Mesenchymal stem cell (in vitro differentiated cells and primary cell): ENCODE measurements at regions not wholly inside any gene's neighbourhood (a gene's known extent, or its start where the extent isn't known, plus 50 kb on each side); places are given as distances from the start of the nearest gene placed in this dataset.
A peak's percentile ranks its signal among the peaks of the same experiment; 100 is the strongest.

Source experiments
- DNase-seq: peaks from one replicate; pipeline ENCODE4 v3.0.0-alpha.2; 2013
- H2AFZ ChIP-seq: one replicate; pipeline ENCODE4 v1.6.1; 2013; ENCODE audit warnings: low read depth, mild to moderate bottlenecking, control low read depth, inconsistent platforms, low read length, moderate library complexity
- H2AK5ac ChIP-seq: 2 replicates; pipeline ENCODE4 v1.6.1; 2013; ENCODE audit warnings: low read length, moderate library complexity, mild to moderate bottlenecking, inconsistent platforms; ENCODE audit not compliant: severe bottlenecking
- H2BK120ac ChIP-seq: one replicate; pipeline ENCODE4 v1.6.1; 2013; ENCODE audit warnings: low read depth, mild to moderate bottlenecking, inconsistent platforms, low read length, moderate library complexity
- H2BK12ac ChIP-seq, 2 experiments: one replicate each; pipeline ENCODE4 v1.6.1; 2013; ENCODE audit warnings: inconsistent platforms in 2 of 2, low read length in 2 of 2, mild to moderate bottlenecking in 2 of 2, moderate library complexity in 2 of 2, control low read depth in 1 of 2
- H2BK15ac ChIP-seq: one replicate; pipeline ENCODE4 v1.6.1; 2013; ENCODE audit warnings: mild to moderate bottlenecking, low read depth, inconsistent platforms; ENCODE audit not compliant: poor library complexity, severe bottlenecking
- H2BK5ac ChIP-seq: 2 replicates; pipeline ENCODE4 v1.6.1; 2013; ENCODE audit warnings: low read depth, mild to moderate bottlenecking, low read length, control low read depth, inconsistent platforms; ENCODE audit not compliant: poor library complexity, severe bottlenecking
- H3K14ac ChIP-seq, 2 experiments: one replicate each; pipeline ENCODE4 v1.6.1; 2013; ENCODE audit warnings: inconsistent platforms in 2 of 2, low read length in 2 of 2, control low read depth in 1 of 2, mild to moderate bottlenecking in 1 of 2, moderate library complexity in 1 of 2
- H3K18ac ChIP-seq, 2 experiments: one replicate each; pipeline ENCODE4 v1.6.1; 2013; ENCODE audit warnings: inconsistent platforms in 2 of 2, low read length in 2 of 2, control low read depth in 1 of 2, low read depth in 1 of 2, mild to moderate bottlenecking in 1 of 2
- H3K23ac ChIP-seq, 2 experiments: one replicate each; pipeline ENCODE4 v1.6.1; 2013; ENCODE audit warnings: inconsistent platforms in 2 of 2, low read length in 2 of 2, mild to moderate bottlenecking in 2 of 2, moderate library complexity in 2 of 2, control low read depth in 1 of 2
- H3K27ac ChIP-seq: 2 replicates; pipeline ENCODE4 v1.5.1; 2013; ENCODE audit warnings: mild to moderate bottlenecking, moderate library complexity, low read length, control low read depth, inconsistent platforms; ENCODE audit not compliant: poor library complexity, severe bottlenecking
- H3K27me3 ChIP-seq, 2 experiments: 2 replicates each; pipeline versions ENCODE4 v1.6.1 to v1.7.0; 2013; ENCODE audit warnings: low read length in 2 of 2, mild to moderate bottlenecking in 2 of 2, moderate library complexity in 2 of 2, control low read depth in 1 of 2, inconsistent platforms in 1 of 2; ENCODE audit not compliant: control insufficient read depth in 1 of 2, insufficient read depth in 1 of 2
- H3K36me3 ChIP-seq, 2 experiments: 2 replicates each; pipeline versions ENCODE4 v1.6.1 to v1.7.0; 2013; ENCODE audit warnings: low read length in 2 of 2, control low read depth in 1 of 2, inconsistent platforms in 1 of 2, low read depth in 1 of 2, mild to moderate bottlenecking in 1 of 2; ENCODE audit not compliant: insufficient read depth in 2 of 2, control insufficient read depth in 1 of 2
- H3K4ac ChIP-seq, 2 experiments: one replicate each; pipeline ENCODE4 v1.6.1; 2013; ENCODE audit warnings: inconsistent platforms in 2 of 2, low read length in 2 of 2, mild to moderate bottlenecking in 2 of 2, moderate library complexity in 2 of 2, control low read depth in 1 of 2, low read depth in 1 of 2
- H3K4me1 ChIP-seq: 2 replicates; pipeline ENCODE4 v1.6.1; 2013; ENCODE audit warnings: low read depth, low read length, control low read depth; ENCODE audit not compliant: control insufficient read depth, insufficient read depth
- H3K4me2 ChIP-seq: 2 replicates; pipeline ENCODE4 v1.6.1; 2013; ENCODE audit warnings: low read length, mild to moderate bottlenecking, inconsistent platforms; ENCODE audit not compliant: poor library complexity, severe bottlenecking
- H3K4me3 ChIP-seq, 2 experiments: 2 replicates each; pipeline versions ENCODE4 v1.5.1 to v1.7.0; 2013; ENCODE audit warnings: low read length in 2 of 2, mild to moderate bottlenecking in 2 of 2, control low read depth in 1 of 2, low read depth in 1 of 2; ENCODE audit not compliant: insufficient read depth in 1 of 2
- H3K79me1 ChIP-seq: replicated peaks from 2 replicates; pipeline ENCODE4 v1.6.1; 2013; ENCODE audit warnings: mild to moderate bottlenecking, control low read depth, low read length, inconsistent platforms; ENCODE audit not compliant: poor library complexity, severe bottlenecking
- H3K9ac ChIP-seq: 2 replicates; pipeline ENCODE4 v1.7.0; 2013; ENCODE audit warnings: mild to moderate bottlenecking, low read length, moderate library complexity
- H3K9me3 ChIP-seq: 2 replicates; pipeline ENCODE4 v1.7.0; 2013; ENCODE audit warnings: mild to moderate bottlenecking, low read length; ENCODE audit not compliant: control insufficient read depth
- H4K8ac ChIP-seq: one replicate; pipeline ENCODE4 v1.6.1; 2013; ENCODE audit warnings: inconsistent platforms, mild to moderate bottlenecking, low read length, moderate library complexity
- H4K91ac ChIP-seq: one replicate; pipeline ENCODE4 v1.6.1; 2013; ENCODE audit warnings: mild to moderate bottlenecking, low read length, inconsistent platforms
- WGBS: methylation state at CpG from one replicate; pipeline ENCODE4 v1.1.7; 2013; ENCODE audit warnings: mixed read lengths; 5-methylcytosine and 5-hydroxymethylcytosine counted together

- no peak overlapping the region for H3K23ac ChIP-seq
- no peak overlapping the region for H3K4me2 ChIP-seq
- H3K36me3 ChIP-seq = no peaks in the 10 kb centered on the region
- H3K9ac ChIP-seq = no peak overlapping the region
- no peak overlapping the region for H3K18ac ChIP-seq
- DNase-seq = no peak
- no peak overlapping the region for H3K27ac ChIP-seq
- no peak overlapping the region for H4K8ac ChIP-seq
- H3K27me3 ChIP-seq = peaks cover 10 to 16% of the 10 kb centered on the region in 2 experiments
- H2AK5ac ChIP-seq = no peak overlapping the region
- no peak overlapping the region for H2BK12ac ChIP-seq
- peaks cover 7% of the 10 kb centered on the region for H3K9me3 ChIP-seq
- no peaks in the 10 kb centered on the region for H3K79me1 ChIP-seq
- no peak overlapping the region for H3K4me3 ChIP-seq
- H3K14ac ChIP-seq = no peak overlapping the region
- peak overlapping the region; percentile 8 for H2BK15ac ChIP-seq
- H4K91ac ChIP-seq = no peak overlapping the region
- peaks cover 2% of the 10 kb centered on the region for H3K4me1 ChIP-seq
- H2AFZ ChIP-seq = no peak overlapping the region
- no peak overlapping the region for H3K4ac ChIP-seq
- H2BK5ac ChIP-seq = no peak overlapping the region
- WGBS = 67% methylated on average over 2 of the region's 2 CpGs
- no peak overlapping the region for H2BK120ac ChIP-seq
Observed at GRCh38 chr10:78185693-78186055, 152.0 kb downstream of the RPS24 start.

GRCh38 chr10:78186572-78186971 is 152.9 kb downstream of the RPS24 start:
- Histone ChIP-seq H3K18ac (no peak overlapping the region), H3K27ac (no peak overlapping the region), H2AK5ac (no peak overlapping the region), H3K23ac (no peak overlapping the region), H2BK15ac (no peak overlapping the region), H3K79me1 (no peaks in the 10 kb centered on the region), H3K9me3 (peaks cover 7% of the 10 kb centered on the region), H3K4me1 (peaks cover 2% of the 10 kb centered on the region), H4K8ac (no peak overlapping the region), H4K91ac (no peak overlapping the region), H3K36me3 (no peaks in the 10 kb centered on the region), H2BK12ac (no peak overlapping the region), H3K14ac (no peak overlapping the region), H2BK5ac (no peak overlapping the region), H2AFZ (no peak overlapping the region), H2BK120ac (no peak overlapping the region), H3K4ac (no peak overlapping the region), H3K27me3 (peaks cover 7 to 10% of the 10 kb centered on the region in 2 experiments), H3K4me3 (no peak overlapping the region), H3K9ac (no peak overlapping the region), H3K4me2 (no peak overlapping the region)
- WGBS = 31% methylated on average over 1 of the region's 3 CpGs
- no peak for DNase-seq

- H3K18ac ChIP-seq = no peak overlapping the region
- 89% methylated on average over 2 of the region's 2 CpGs for WGBS
- DNase-seq = no peak
Observed at GRCh38 chr10:78187371-78187770, 153.7 kb downstream of the RPS24 start.

GRCh38 chr10:78188446-78188845 is 154.8 kb downstream of the RPS24 start:
- no peak overlapping the region for H3K4ac ChIP-seq
- no peak overlapping the region for H3K9ac ChIP-seq
- no peak overlapping the region for H2BK15ac ChIP-seq
- H3K27me3 ChIP-seq = peaks cover 4 to 17% of the 10 kb centered on the region in 2 experiments
- no peak overlapping the region for H3K27ac ChIP-seq
- H4K91ac ChIP-seq = no peak overlapping the region
- no peak overlapping the region for H3K4me3 ChIP-seq
- H4K8ac ChIP-seq = no peak overlapping the region
- H3K4me1 ChIP-seq = peaks cover 2% of the 10 kb centered on the region
- peaks cover 11% of the 10 kb centered on the region for H3K9me3 ChIP-seq
- WGBS = 56% methylated on average over 4 of the region's 4 CpGs
- no peaks in the 10 kb centered on the region for H3K36me3 ChIP-seq
- H3K18ac ChIP-seq = no peak overlapping the region
- H3K14ac ChIP-seq = no peak overlapping the region
- no peak overlapping the region for H2AFZ ChIP-seq
- H3K4me2 ChIP-seq = no peak overlapping the region
- no peak overlapping the region for H2BK120ac ChIP-seq
- no peak overlapping the region for H2AK5ac ChIP-seq
- no peak overlapping the region for H3K23ac ChIP-seq
- no peaks in the 10 kb centered on the region for H3K79me1 ChIP-seq
- no peak overlapping the region for H2BK12ac ChIP-seq
- no peak overlapping the region for H2BK5ac ChIP-seq
- DNase-seq = no peak

More at GRCh38 chr10:78187371-78187770, 153.7 kb downstream of the RPS24 start:
- Histone ChIP-seq H3K4me2 (no peak overlapping the region), H3K4me1 (peaks cover 2% of the 10 kb centered on the region), H2BK15ac (no peak overlapping the region), H2AFZ (no peak overlapping the region), H2BK120ac (no peak overlapping the region), H3K9me3 (peaks cover 7% of the 10 kb centered on the region), H4K91ac (no peak overlapping the region), H2BK5ac (no peak overlapping the region), H3K79me1 (no peaks in the 10 kb centered on the region), H3K36me3 (no peaks in the 10 kb centered on the region), H2AK5ac (no peak overlapping the region), H3K27me3 (peaks cover 6 to 15% of the 10 kb centered on the region in 2 experiments), H3K9ac (no peak overlapping the region), H3K27ac (no peak overlapping the region), H2BK12ac (no peak overlapping the region), H3K14ac (no peak overlapping the region), H3K4ac (no peak overlapping the region), H3K4me3 (peak overlapping the region in 1 of 2 experiments; percentile 25), H3K23ac (no peak overlapping the region), H4K8ac (no peak overlapping the region)
